Glutamatergic neuron (in vitro differentiated cells): ENCODE measurements at regions not wholly inside any gene's neighbourhood (a gene's known extent, or its start where the extent isn't known, plus 50 kb on each side); places are given as distances from the start of the nearest gene placed in this dataset.

ENCODE experiments used
- DNase-seq: peaks from one replicate; pipeline ENCODE4 v3.0.0; 2022
- H3K27ac Mint-ChIP-seq: one replicate; pipeline ENCODE4 v1.8.0; 2020; ENCODE audit warnings: mild to moderate bottlenecking, mixed read lengths, inconsistent platforms; ENCODE audit not compliant: unreplicated experiment
- H3K27me3 Mint-ChIP-seq: one replicate; pipeline ENCODE4 v1.8.0; 2020; ENCODE audit warnings: mild to moderate bottlenecking, moderate library complexity, mixed read lengths, inconsistent platforms; ENCODE audit not compliant: unreplicated experiment
- H3K36me3 Mint-ChIP-seq: one replicate; pipeline ENCODE4 v1.8.0; 2020; ENCODE audit warnings: mild to moderate bottlenecking, mixed read lengths, inconsistent platforms; ENCODE audit not compliant: unreplicated experiment
- H3K4me1 Mint-ChIP-seq: one replicate; pipeline ENCODE4 v1.8.0; 2020; ENCODE audit warnings: mild to moderate bottlenecking, low read depth, mixed read lengths, inconsistent platforms; ENCODE audit not compliant: unreplicated experiment
- H3K4me3 Mint-ChIP-seq: one replicate; pipeline ENCODE4 v1.8.0; 2020; ENCODE audit warnings: mild to moderate bottlenecking, mixed read lengths, inconsistent platforms; ENCODE audit not compliant: unreplicated experiment
- H3K9me3 Mint-ChIP-seq: one replicate; pipeline ENCODE4 v1.8.0; 2020; ENCODE audit warnings: mild to moderate bottlenecking, moderate library complexity, mixed read lengths, inconsistent platforms; ENCODE audit not compliant: unreplicated experiment
- CTCF ChIP-seq: fragments of 200-600 bp; sonication (generic); IDR thresholded peaks from one replicate; pipeline ENCODE4 v1.5.0; 2021; ENCODE audit not compliant: partially characterized antibody, unreplicated experiment

DNA sequence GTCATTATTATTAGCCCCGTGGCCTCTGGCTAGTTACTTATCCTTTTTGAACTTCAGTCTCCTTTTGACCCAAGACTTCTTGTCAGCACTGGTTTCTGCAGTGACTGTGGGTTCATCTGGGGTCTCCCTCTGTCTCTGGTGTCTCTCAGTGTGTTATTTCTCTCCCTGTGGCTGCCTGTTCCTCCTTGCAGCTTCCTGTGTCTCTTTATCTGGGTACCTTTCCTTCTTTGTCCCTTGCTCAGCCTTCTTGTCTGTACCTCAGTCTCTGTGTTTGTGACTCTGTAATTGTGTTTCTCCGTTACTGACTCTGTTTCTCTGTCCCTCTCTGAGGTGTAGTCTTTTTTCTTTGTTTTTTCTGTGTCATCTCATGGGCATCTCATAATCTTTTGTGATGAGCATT, 102.6 kb upstream of the CDH11 start:
- no peaks in the 10 kb centered on the region for H3K4me1 Mint-ChIP-seq
- no peak overlapping the region for H3K27ac Mint-ChIP-seq
- H3K27me3 Mint-ChIP-seq, result no peaks in the 10 kb centered on the region
- no peak for DNase-seq
- H3K4me3 Mint-ChIP-seq, result no peak overlapping the region
- H3K36me3 Mint-ChIP-seq, result no peaks in the 10 kb centered on the region
- no peak for TF ChIP-seq CTCF
- H3K9me3 Mint-ChIP-seq, result no peaks in the 10 kb centered on the region

GRCh38 chr16:65223335-65223734, 101.5 kb upstream of the CDH11 start:
- DNase-seq, result no peak
- no peaks in the 10 kb centered on the region for H3K4me1 Mint-ChIP-seq
- H3K4me3 Mint-ChIP-seq, result no peak overlapping the region
- H3K27me3 Mint-ChIP-seq, result no peaks in the 10 kb centered on the region
- TF ChIP-seq CTCF, result no peak
- no peaks in the 10 kb centered on the region for H3K36me3 Mint-ChIP-seq
- no peak overlapping the region for H3K27ac Mint-ChIP-seq
- H3K9me3 Mint-ChIP-seq, result no peaks in the 10 kb centered on the region

GRCh38 chr16:65222536-65222935, 100.7 kb upstream of the CDH11 start:
- no peak for DNase-seq
- TF ChIP-seq CTCF, result no peak
- Mint-ChIP-seq H3K27me3 (no peaks in the 10 kb centered on the region), H3K4me3 (no peak overlapping the region), H3K27ac (no peak overlapping the region), H3K36me3 (no peaks in the 10 kb centered on the region), H3K4me1 (no peaks in the 10 kb centered on the region), H3K9me3 (no peaks in the 10 kb centered on the region)

GRCh38 chr16:65222049-65222448, 100.2 kb upstream of the CDH11 start:
- no peaks in the 10 kb centered on the region for H3K36me3 Mint-ChIP-seq
- no peaks in the 10 kb centered on the region for H3K27me3 Mint-ChIP-seq
- no peak for DNase-seq
- no peak overlapping the region for H3K4me3 Mint-ChIP-seq
- no peaks in the 10 kb centered on the region for H3K9me3 Mint-ChIP-seq
- no peak for TF ChIP-seq CTCF
- H3K27ac Mint-ChIP-seq, result no peak overlapping the region
- no peaks in the 10 kb centered on the region for H3K4me1 Mint-ChIP-seq

DNA sequence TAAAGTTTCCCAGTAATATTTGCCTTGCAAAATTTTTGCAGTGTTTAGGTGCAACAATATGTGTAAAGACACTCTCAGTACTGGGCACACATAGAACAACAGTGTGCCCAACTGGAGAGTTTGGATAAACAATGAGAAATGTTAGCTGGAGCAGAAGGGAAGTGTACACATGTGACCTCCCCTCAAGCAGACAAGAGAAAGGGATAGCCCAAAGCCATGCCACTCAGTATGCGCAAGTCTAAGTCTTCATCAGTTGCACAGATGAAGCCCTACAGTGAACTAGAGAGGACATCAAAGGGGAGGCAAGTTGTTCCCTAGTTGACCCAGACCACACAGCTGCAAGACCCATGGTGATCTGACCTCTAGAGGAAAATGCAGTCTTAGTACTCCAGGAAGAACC, 97.9 kb upstream of the CDH11 start:
- TF ChIP-seq CTCF, result no peak
- H3K27me3 Mint-ChIP-seq, result no peaks in the 10 kb centered on the region
- no peaks in the 10 kb centered on the region for H3K4me1 Mint-ChIP-seq
- no peak for DNase-seq
- H3K27ac Mint-ChIP-seq, result no peak overlapping the region
- no peaks in the 10 kb centered on the region for H3K36me3 Mint-ChIP-seq
- no peaks in the 10 kb centered on the region for H3K9me3 Mint-ChIP-seq
- H3K4me3 Mint-ChIP-seq, result no peak overlapping the region
